HUES6 (cell line): ENCODE measurements at regions not wholly inside any gene's neighbourhood (a gene's known extent, or its start where the extent isn't known, plus 50 kb on each side); places are given as distances from the start of the nearest gene placed in this dataset.

Source experiments
- H3K27ac ChIP-seq: 2 replicates; pipeline ENCODE4 v1.7.0; 2013; ENCODE audit warnings: low read depth, mild to moderate bottlenecking, low read length, inconsistent platforms
- H3K27me3 ChIP-seq: 2 replicates; pipeline ENCODE4 v1.6.1; 2013; ENCODE audit warnings: low read length; ENCODE audit not compliant: control insufficient read depth, insufficient read depth
- H3K36me3 ChIP-seq: 2 replicates; pipeline ENCODE4 v1.6.1; 2013; ENCODE audit warnings: low read length; ENCODE audit not compliant: control insufficient read depth, insufficient read depth
- H3K4me1 ChIP-seq: 2 replicates; pipeline ENCODE4 v1.6.1; 2013; ENCODE audit warnings: low read length; ENCODE audit not compliant: control insufficient read depth, insufficient read depth
- H3K4me3 ChIP-seq: 2 replicates; pipeline ENCODE4 v1.5.1; 2013; ENCODE audit warnings: low read depth, low read length
- H3K9ac ChIP-seq: one replicate; pipeline ENCODE4 v1.6.1; 2013; ENCODE audit warnings: mild to moderate bottlenecking, low read length
- H3K9me3 ChIP-seq: 2 replicates; pipeline ENCODE4 v1.6.1; 2013; ENCODE audit warnings: low read depth, low read length; ENCODE audit not compliant: control insufficient read depth, insufficient read depth

- Histone ChIP-seq H3K9me3 (peaks cover 3% of the 10 kb centered on the region; the same call in 1 of the 2 replicates), H3K4me1 (no peaks in the 10 kb centered on the region), H3K27ac (no peak overlapping the region), H3K36me3 (no peaks in the 10 kb centered on the region), H3K27me3 (peaks cover 20% of the 10 kb centered on the region), H3K4me3 (no peak overlapping the region), H3K9ac (no peak overlapping the region)
Measured at GRCh38 chr4:4808086-4808485, 51.4 kb upstream of the MSX1 start.

GRCh38 chr4:4805887-4806286 lies 53.6 kb upstream of the MSX1 start:
- Histone ChIP-seq H3K27ac (no peak overlapping the region), H3K27me3 (no peaks in the 10 kb centered on the region; the same call in 1 of the 2 replicates), H3K4me1 (no peaks in the 10 kb centered on the region), H3K4me3 (no peak overlapping the region), H3K9me3 (peaks cover 3% of the 10 kb centered on the region; the same call in 1 of the 2 replicates), H3K9ac (no peak overlapping the region), H3K36me3 (no peaks in the 10 kb centered on the region)

- H3K4me3 ChIP-seq, result no peak overlapping the region
- H3K27me3 ChIP-seq, result no peaks in the 10 kb centered on the region; the same call in 1 of the 2 replicates
- no peaks in the 10 kb centered on the region; the same call in 1 of the 2 replicates for H3K9me3 ChIP-seq
- H3K4me1 ChIP-seq, result no peaks in the 10 kb centered on the region
- H3K27ac ChIP-seq, result no peak overlapping the region
- no peak overlapping the region for H3K9ac ChIP-seq
- H3K36me3 ChIP-seq, result no peaks in the 10 kb centered on the region
Measured at GRCh38 chr4:4803912-4804296, 55.6 kb upstream of the MSX1 start.

- Histone ChIP-seq H3K27ac (no peak overlapping the region), H3K4me1 (no peaks in the 10 kb centered on the region), H3K9me3 (no peaks in the 10 kb centered on the region; the same call in 1 of the 2 replicates), H3K27me3 (no peaks in the 10 kb centered on the region; the same call in 1 of the 2 replicates), H3K4me3 (no peak overlapping the region), H3K36me3 (no peaks in the 10 kb centered on the region), H3K9ac (no peak overlapping the region)
Measured at GRCh38 chr4:4803216-4803911, 56.1 kb upstream of the MSX1 start.

GRCh38 chr4:4800646-4801408 lies 58.6 kb upstream of the MSX1 start:
- no peak overlapping the region for H3K9ac ChIP-seq
- no peak overlapping the region for H3K4me3 ChIP-seq
- no peaks in the 10 kb centered on the region for H3K36me3 ChIP-seq
- no peaks in the 10 kb centered on the region; the same call in 1 of the 2 replicates for H3K27me3 ChIP-seq
- H3K9me3 ChIP-seq, result no peaks in the 10 kb centered on the region; the same call in none of the 2 replicates
- no peaks in the 10 kb centered on the region for H3K4me1 ChIP-seq
- H3K27ac ChIP-seq, result no peak overlapping the region

GRCh38 chr4:4794421-4794820 lies 65.0 kb upstream of the MSX1 start:
- 0 out of 2 replicates have a peak, but pooled peaks cover 6% of the 10 kb centered on the region for H3K4me1 ChIP-seq
- no peak overlapping the region for H3K9ac ChIP-seq
- H3K27me3 ChIP-seq, result no peaks in the 10 kb centered on the region
- H3K4me3 ChIP-seq, result no peak overlapping the region
- H3K36me3 ChIP-seq, result no peaks in the 10 kb centered on the region
- H3K9me3 ChIP-seq, result peaks cover 10% of the 10 kb centered on the region
- no peak overlapping the region for H3K27ac ChIP-seq

GRCh38 chr4:4792466-4792865 lies 67.0 kb upstream of the MSX1 start:
- Histone ChIP-seq H3K9me3 (peaks cover 27% of the 10 kb centered on the region), H3K27me3 (no peaks in the 10 kb centered on the region), H3K36me3 (no peaks in the 10 kb centered on the region), H3K4me1 (0 out of 2 replicates have a peak, but pooled peaks cover 6% of the 10 kb centered on the region), H3K27ac (no peak overlapping the region), H3K9ac (no peak overlapping the region), H3K4me3 (no peak overlapping the region)

GRCh38 chr4:4791299-4792111 lies 68.0 kb upstream of the MSX1 start:
- Histone ChIP-seq H3K4me3 (no peak overlapping the region), H3K9ac (no peak overlapping the region), H3K27me3 (no peaks in the 10 kb centered on the region), H3K27ac (no peak overlapping the region), H3K9me3 (peaks cover 37% of the 10 kb centered on the region), H3K36me3 (no peaks in the 10 kb centered on the region), H3K4me1 (0 out of 2 replicates have a peak, but pooled peaks cover 6% of the 10 kb centered on the region)

- Histone ChIP-seq H3K27ac (no peak overlapping the region), H3K9me3 (peaks cover 39% of the 10 kb centered on the region)
Measured at GRCh38 chr4:4789462-4789861, 70.0 kb upstream of the MSX1 start.

GRCh38 chr4:4788573-4788972 lies 70.9 kb upstream of the MSX1 start:
- Histone ChIP-seq H3K27me3 (no peaks in the 10 kb centered on the region), H3K36me3 (no peaks in the 10 kb centered on the region), H3K27ac (no peak overlapping the region), H3K4me3 (no peak overlapping the region), H3K9ac (no peak overlapping the region), H3K4me1 (0 out of 2 replicates have a peak, but pooled peaks cover 13% of the 10 kb centered on the region), H3K9me3 (peaks cover 39% of the 10 kb centered on the region)

More at GRCh38 chr4:4789462-4789861, 70.0 kb upstream of the MSX1 start:
- H3K4me3 ChIP-seq, result no peak overlapping the region
- H3K27me3 ChIP-seq, result no peaks in the 10 kb centered on the region
- no peaks in the 10 kb centered on the region for H3K36me3 ChIP-seq
- no peak overlapping the region for H3K9ac ChIP-seq
- 0 out of 2 replicates have a peak, but pooled peaks cover 6% of the 10 kb centered on the region for H3K4me1 ChIP-seq
